WERI-Rb-1 (cell line): ENCODE measurements at regions not wholly inside any gene's neighbourhood (a gene's known extent, or its start where the extent isn't known, plus 50 kb on each side); places are given as distances from the start of the nearest gene placed in this dataset.

Experiments used
- DNase-seq: peaks from one replicate; pipeline ENCODE4 v3.0.0-alpha.2; 2020
- H3K27ac ChIP-seq: fragments of 250-450 bp; sonication (Bioruptor Pico); 2 replicates; pipeline ENCODE4 v1.5.1; 2020; ENCODE audit warnings: mild to moderate bottlenecking, moderate library complexity
- H3K27me3 ChIP-seq: fragments of 250-450 bp; sonication (Bioruptor Pico); 2 replicates; pipeline ENCODE4 v1.5.1; 2021; ENCODE audit warnings: mild to moderate bottlenecking, low read depth, moderate library complexity; ENCODE audit not compliant: insufficient read depth, severe bottlenecking
- H3K36me3 ChIP-seq: fragments of 250-450 bp; sonication (Bioruptor Pico); 2 replicates; pipeline ENCODE4 v1.5.1; 2020; ENCODE audit warnings: mild to moderate bottlenecking, moderate library complexity
- H3K4me3 ChIP-seq: 2 replicates; pipeline ENCODE4 v1.5.1; 2011; ENCODE audit warnings: low read depth, mild to moderate bottlenecking, control low read depth, low read length
- H3K9me3 ChIP-seq: fragments of 250-450 bp; sonication (Bioruptor Pico); 2 replicates; pipeline ENCODE4 v1.5.1; 2021; ENCODE audit warnings: mild to moderate bottlenecking, moderate library complexity; ENCODE audit not compliant: severe bottlenecking
- CTCF ChIP-seq: IDR thresholded peaks from 2 replicates; pipeline ENCODE4 v1.5.1; 2011; ENCODE audit warnings: low read depth, mild to moderate bottlenecking, control low read depth, inconsistent platforms, low read length

- no peak overlapping the region for H3K27ac ChIP-seq
- no peak for DNase-seq
- no peak for TF ChIP-seq CTCF
- H3K9me3 ChIP-seq, result peaks cover 2% of the 10 kb centered on the region
- no peaks in the 10 kb centered on the region for H3K36me3 ChIP-seq
- no peak overlapping the region for H3K4me3 ChIP-seq
- no peaks in the 10 kb centered on the region for H3K27me3 ChIP-seq
Measured at GRCh38 chr14:94867946-94868771, 98.2 kb upstream of the GSC start.

GRCh38 chr14:94867209-94867608, 97.3 kb upstream of the GSC start:
- peaks cover 2% of the 10 kb centered on the region for H3K9me3 ChIP-seq
- H3K27ac ChIP-seq, result no peak overlapping the region
- no peaks in the 10 kb centered on the region for H3K36me3 ChIP-seq
- H3K4me3 ChIP-seq, result no peak overlapping the region
- no peaks in the 10 kb centered on the region for H3K27me3 ChIP-seq
- DNase-seq, result no peak
- no peak for TF ChIP-seq CTCF

- Histone ChIP-seq H3K36me3 (no peaks in the 10 kb centered on the region), H3K9me3 (peaks cover 2% of the 10 kb centered on the region), H3K4me3 (no peak overlapping the region), H3K27ac (no peak overlapping the region), H3K27me3 (no peaks in the 10 kb centered on the region)
- TF ChIP-seq CTCF, result no peak
- DNase-seq, result peak; percentile 15
Measured at GRCh38 chr14:94864387-94865195, 94.7 kb upstream of the GSC start.

GRCh38 chr14:94863366-94863765, 93.5 kb upstream of the GSC start:
- H3K27ac ChIP-seq, result no peak overlapping the region
- no peaks in the 10 kb centered on the region for H3K27me3 ChIP-seq
- DNase-seq, result no peak
- no peak for TF ChIP-seq CTCF
- H3K36me3 ChIP-seq, result no peaks in the 10 kb centered on the region
- no peak overlapping the region for H3K4me3 ChIP-seq
- H3K9me3 ChIP-seq, result peaks cover 2% of the 10 kb centered on the region

- H3K36me3 ChIP-seq, result no peaks in the 10 kb centered on the region
- no peaks in the 10 kb centered on the region for H3K27me3 ChIP-seq
- no peak for TF ChIP-seq CTCF
- no peak overlapping the region for H3K4me3 ChIP-seq
- H3K9me3 ChIP-seq, result peaks cover 4% of the 10 kb centered on the region
- DNase-seq, result no peak
- H3K27ac ChIP-seq, result no peak overlapping the region
Measured at GRCh38 chr14:94857950-94858349, 88.0 kb upstream of the GSC start.
